MCF 10A (cell line): ENCODE measurements at regions not wholly inside any gene's neighbourhood (a gene's known extent, or its start where the extent isn't known, plus 50 kb on each side); places are given as distances from the start of the nearest gene placed in this dataset.
"Not testable (repeated sequence)": the region's sequence is repeated elsewhere in the genome, so short reads cannot be mapped to it uniquely, and the experiment has no call there.

Experiments
- BruUV-seq: library from RNA; stranded (reverse); fragments of 400-500 nt; replicated peaks from 2 replicates; lab custom pipeline; 2021; lab: Mats Ljungman, UMichigan
- CTCF ChIA-PET: fragments of 300-600 bp; sonication (Branson Sonifier 250); formaldehyde crosslinking; extraction: SDS; loops from one replicate; lab custom pipeline; 2021; ENCODE audit warnings: antibody characterized with exemption, inconsistent platforms; lab: Yijun Ruan, JAX
- POLR2A ChIA-PET: fragments of 300-600, 350-650 bp; sonication (Branson Sonifier 250); formaldehyde crosslinking; extraction: SDS; loops from one replicate; lab custom pipeline; 2020; ENCODE audit warnings: antibody characterized with exemption, inconsistent platforms; lab: Yijun Ruan, JAX
- DNase-seq: peaks from one replicate; pipeline ENCODE4 v3.0.0-alpha.2; 2018; ENCODE audit not compliant: unreplicated experiment
- H3K27ac Mint-ChIP-seq: one replicate; pipeline ENCODE4 v1.8.0; 2022; ENCODE audit warnings: mild to moderate bottlenecking, low read depth, mixed read lengths; ENCODE audit not compliant: unreplicated experiment
- H3K27me3 Mint-ChIP-seq: one replicate; pipeline ENCODE4 v1.8.0; 2022; ENCODE audit warnings: mixed read lengths; ENCODE audit not compliant: insufficient read depth, unreplicated experiment
- H3K36me3 Mint-ChIP-seq: one replicate; pipeline ENCODE4 v1.8.0; 2022; ENCODE audit warnings: mild to moderate bottlenecking, moderate library complexity, mixed read lengths; ENCODE audit not compliant: insufficient read depth, unreplicated experiment
- H3K4me1 Mint-ChIP-seq: one replicate; pipeline ENCODE4 v1.8.0; 2022; ENCODE audit warnings: mixed read lengths; ENCODE audit not compliant: insufficient read depth, unreplicated experiment
- H3K4me3 Mint-ChIP-seq: one replicate; pipeline ENCODE4 v1.8.0; 2022; ENCODE audit warnings: mild to moderate bottlenecking, moderate library complexity, mixed read lengths; ENCODE audit not compliant: unreplicated experiment
- H3K9me3 Mint-ChIP-seq: one replicate; pipeline ENCODE4 v1.8.0; 2022; ENCODE audit warnings: mixed read lengths; ENCODE audit not compliant: unreplicated experiment
- intact Hi-C: fragments of 100-400 bp; cut with micrococcal nuclease; formaldehyde crosslinking; loops from 2 replicates; pipeline ENCODE4 v1.14.1; 2022

GRCh38 chr12:9428856-9429255 lies 178.9 kb downstream of the KLRB1 start:
- intact Hi-C loops, H3K36me3 Mint-ChIP-seq, H3K9me3 Mint-ChIP-seq, H3K27me3 Mint-ChIP-seq, BruUV-seq, CTCF ChIA-PET, POLR2A ChIA-PET, H3K4me1 Mint-ChIP-seq, H3K27ac Mint-ChIP-seq, DNase-seq, H3K4me3 Mint-ChIP-seq: not testable (repeated sequence)

DNA sequence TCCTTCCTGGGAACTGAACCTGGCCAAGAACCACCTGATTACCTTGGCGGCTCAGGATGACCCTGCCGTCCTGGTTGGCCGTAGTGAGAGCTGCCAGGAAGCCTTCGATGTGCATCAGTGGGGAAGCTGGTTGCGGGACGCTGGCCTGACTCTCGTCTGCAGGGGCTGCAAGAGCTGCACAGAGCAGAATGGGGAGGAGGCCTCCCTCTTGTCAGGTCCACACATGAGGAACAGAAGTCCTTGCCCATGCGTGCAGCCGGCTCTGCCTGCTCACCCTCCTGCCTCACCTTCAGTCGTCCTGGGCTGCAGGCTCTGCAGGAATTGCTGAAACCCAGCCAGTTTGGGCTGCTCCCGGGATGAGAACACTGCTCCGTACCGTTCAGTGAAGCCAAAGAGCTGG lies 182.3 kb downstream of the KLRB1 start:
- H3K36me3 Mint-ChIP-seq, H3K27me3 Mint-ChIP-seq, H3K27ac Mint-ChIP-seq, H3K9me3 Mint-ChIP-seq, DNase-seq, H3K4me1 Mint-ChIP-seq, intact Hi-C loops, POLR2A ChIA-PET, H3K4me3 Mint-ChIP-seq, BruUV-seq, CTCF ChIA-PET: not testable (repeated sequence)

DNA sequence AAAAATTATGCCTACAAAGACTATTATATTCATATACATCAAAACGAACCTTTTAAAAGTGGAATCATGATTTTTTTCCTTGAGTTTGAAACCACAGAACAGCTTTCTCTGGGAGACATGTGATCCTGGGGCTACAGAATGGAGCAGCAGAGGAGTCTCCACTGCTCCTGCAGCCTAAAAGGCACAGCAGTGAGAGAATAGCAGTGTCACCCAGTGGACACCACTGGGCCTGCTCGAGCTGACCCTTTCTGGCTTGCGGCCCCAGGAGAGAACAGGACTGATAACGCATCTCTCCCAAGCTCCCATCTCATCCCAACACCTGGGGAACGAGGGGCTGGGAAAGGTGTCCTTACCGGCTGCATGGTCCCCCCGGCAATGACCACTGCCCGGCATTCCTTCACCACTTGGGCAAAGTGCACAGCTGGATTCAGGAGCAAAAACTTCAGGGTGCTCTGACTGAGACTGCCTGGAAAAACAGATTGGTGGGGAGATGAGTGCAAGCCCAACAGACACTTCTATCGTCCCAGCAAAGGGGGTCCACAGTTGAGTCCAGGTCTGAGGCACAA lies 183.5 kb downstream of the KLRB1 start:
- BruUV-seq, H3K4me1 Mint-ChIP-seq, H3K27me3 Mint-ChIP-seq, intact Hi-C loops, H3K27ac Mint-ChIP-seq, H3K9me3 Mint-ChIP-seq, H3K36me3 Mint-ChIP-seq, CTCF ChIA-PET, DNase-seq, POLR2A ChIA-PET, H3K4me3 Mint-ChIP-seq: not testable (repeated sequence)

DNA sequence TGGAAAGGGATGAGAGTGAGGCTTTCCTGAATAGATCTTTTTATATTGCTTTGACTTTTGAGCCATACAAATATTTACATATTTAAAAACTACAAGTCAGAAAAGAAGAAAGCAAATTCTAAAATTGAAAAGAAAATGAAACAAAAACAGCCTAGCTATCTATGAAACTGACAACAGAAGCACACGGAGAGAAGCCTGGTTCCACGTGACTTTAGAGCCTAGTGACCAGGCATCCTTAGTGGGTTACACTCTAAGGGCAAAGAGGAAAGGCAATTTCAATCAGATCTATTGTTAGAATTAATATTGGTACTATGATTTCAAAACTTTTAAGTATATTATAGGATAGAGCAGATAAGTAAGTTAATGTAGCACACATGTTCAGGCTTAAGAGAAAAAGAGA lies 185.0 kb downstream of the KLRB1 start:
- H3K9me3 Mint-ChIP-seq, H3K27me3 Mint-ChIP-seq, CTCF ChIA-PET, intact Hi-C loops, H3K27ac Mint-ChIP-seq, H3K4me3 Mint-ChIP-seq, H3K36me3 Mint-ChIP-seq, BruUV-seq, DNase-seq, POLR2A ChIA-PET, H3K4me1 Mint-ChIP-seq: not testable (repeated sequence)

DNA sequence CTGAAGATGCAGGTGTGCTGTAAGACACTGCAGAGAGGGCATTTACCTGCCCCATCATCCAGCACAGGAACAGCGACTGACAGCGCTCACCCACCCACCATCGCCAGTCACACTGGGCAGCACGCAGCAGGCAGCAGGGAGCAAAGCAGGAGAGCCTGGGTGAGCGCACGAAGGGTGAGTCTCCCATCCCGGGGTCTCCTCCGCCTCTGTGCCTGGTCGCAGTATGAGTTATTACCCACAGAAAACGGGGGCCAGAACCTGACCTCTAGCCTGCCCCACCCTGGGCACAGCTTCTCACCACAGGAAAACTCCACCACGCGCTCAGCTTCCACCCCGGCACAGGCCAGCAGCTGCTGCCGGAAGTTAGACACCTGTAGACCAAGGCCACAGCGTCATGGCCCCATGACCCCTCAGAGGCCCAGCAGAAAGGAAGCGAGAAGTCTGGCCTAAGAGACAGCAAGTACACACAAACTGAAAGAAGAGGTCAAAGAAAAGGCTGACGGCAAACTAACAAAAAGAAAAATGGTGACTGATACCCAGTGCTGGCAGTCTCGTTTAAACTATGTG lies 186.1 kb downstream of the KLRB1 start:
- intact Hi-C loops, H3K36me3 Mint-ChIP-seq, H3K4me3 Mint-ChIP-seq, H3K27ac Mint-ChIP-seq, BruUV-seq, H3K9me3 Mint-ChIP-seq, H3K4me1 Mint-ChIP-seq, CTCF ChIA-PET, H3K27me3 Mint-ChIP-seq, DNase-seq, POLR2A ChIA-PET: not testable (repeated sequence)

- intact Hi-C loops, H3K27ac Mint-ChIP-seq, H3K36me3 Mint-ChIP-seq, DNase-seq, H3K9me3 Mint-ChIP-seq, H3K4me1 Mint-ChIP-seq, POLR2A ChIA-PET, H3K27me3 Mint-ChIP-seq, CTCF ChIA-PET, H3K4me3 Mint-ChIP-seq, BruUV-seq: not testable (repeated sequence)
These were observed 186.7 kb downstream of the KLRB1 start for GRCh38 chr12:9420817-9421519.

DNA sequence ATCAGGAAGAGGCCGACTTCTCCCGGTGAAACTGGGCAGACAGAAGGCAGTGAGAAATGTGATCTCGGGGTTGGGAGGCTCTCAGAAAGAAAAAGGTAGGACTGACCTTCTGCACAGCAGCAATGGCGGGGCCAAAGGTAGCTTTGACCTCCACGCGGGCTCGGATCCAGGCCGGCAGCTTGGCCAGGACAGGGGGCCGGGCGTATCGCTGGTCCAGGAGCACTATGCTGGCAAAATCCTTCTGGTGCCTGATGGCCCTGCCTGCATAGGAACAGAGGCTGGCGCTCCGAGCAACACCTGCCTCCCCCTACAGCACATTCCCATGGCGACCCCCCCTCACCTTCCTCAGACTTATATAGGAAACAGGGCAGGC lies 189.1 kb downstream of the KLRB1 start:
- H3K27me3 Mint-ChIP-seq, H3K36me3 Mint-ChIP-seq, H3K9me3 Mint-ChIP-seq, POLR2A ChIA-PET, H3K27ac Mint-ChIP-seq, BruUV-seq, H3K4me1 Mint-ChIP-seq, H3K4me3 Mint-ChIP-seq, CTCF ChIA-PET, intact Hi-C loops, DNase-seq: not testable (repeated sequence)

- POLR2A ChIA-PET, intact Hi-C loops, CTCF ChIA-PET, DNase-seq, H3K27ac Mint-ChIP-seq, H3K9me3 Mint-ChIP-seq, BruUV-seq, H3K4me3 Mint-ChIP-seq, H3K36me3 Mint-ChIP-seq, H3K4me1 Mint-ChIP-seq, H3K27me3 Mint-ChIP-seq: not testable (repeated sequence)
These were observed 189.6 kb downstream of the KLRB1 start for GRCh38 chr12:9417947-9418668.

GRCh38 chr12:9417341-9417740 lies 190.4 kb downstream of the KLRB1 start:
- CTCF ChIA-PET, H3K9me3 Mint-ChIP-seq, H3K4me1 Mint-ChIP-seq, BruUV-seq, intact Hi-C loops, DNase-seq, H3K27ac Mint-ChIP-seq, H3K36me3 Mint-ChIP-seq, POLR2A ChIA-PET, H3K27me3 Mint-ChIP-seq, H3K4me3 Mint-ChIP-seq: not testable (repeated sequence)
